Midbrain (tissue), 1 donor: ENCODE measurements at regions not wholly inside any gene's neighbourhood (a gene's known extent, or its start where the extent isn't known, plus 50 kb on each side); places are given as distances from the start of the nearest gene placed in this dataset.

Experiments used
- DNase-seq: peaks from one replicate; lab custom pipeline; 2025; lab: John Stamatoyannopoulos, UW

DNA sequence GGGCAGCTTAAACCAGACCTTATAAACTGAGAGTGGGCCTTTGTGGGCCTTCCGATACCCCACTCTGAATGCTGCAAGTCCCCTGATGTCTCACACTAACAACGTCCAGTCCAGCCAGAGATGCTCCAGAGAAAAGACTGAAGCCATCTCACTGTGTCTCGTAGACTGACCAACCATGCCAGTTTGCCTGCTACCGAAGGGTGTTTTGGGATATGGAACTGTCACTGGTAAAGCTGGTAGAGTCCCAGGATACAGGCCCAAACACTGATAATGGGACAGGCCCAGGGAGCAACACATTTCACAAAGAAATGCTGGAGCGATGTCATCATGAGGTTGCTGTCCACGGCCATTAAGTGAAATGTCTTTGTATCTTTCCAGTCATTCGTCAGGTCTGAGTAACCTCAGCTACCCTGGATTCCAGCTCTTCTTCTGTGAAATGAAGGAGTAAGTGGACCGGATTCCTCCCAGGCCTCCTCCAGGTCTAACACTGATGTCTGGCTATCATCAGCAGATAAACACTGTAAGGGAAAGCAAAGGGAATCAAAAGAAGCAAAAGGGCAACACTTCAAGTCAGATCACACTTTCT is 81.6 kb downstream of the SLC5A7 start:
- no peak for DNase-seq

DNA sequence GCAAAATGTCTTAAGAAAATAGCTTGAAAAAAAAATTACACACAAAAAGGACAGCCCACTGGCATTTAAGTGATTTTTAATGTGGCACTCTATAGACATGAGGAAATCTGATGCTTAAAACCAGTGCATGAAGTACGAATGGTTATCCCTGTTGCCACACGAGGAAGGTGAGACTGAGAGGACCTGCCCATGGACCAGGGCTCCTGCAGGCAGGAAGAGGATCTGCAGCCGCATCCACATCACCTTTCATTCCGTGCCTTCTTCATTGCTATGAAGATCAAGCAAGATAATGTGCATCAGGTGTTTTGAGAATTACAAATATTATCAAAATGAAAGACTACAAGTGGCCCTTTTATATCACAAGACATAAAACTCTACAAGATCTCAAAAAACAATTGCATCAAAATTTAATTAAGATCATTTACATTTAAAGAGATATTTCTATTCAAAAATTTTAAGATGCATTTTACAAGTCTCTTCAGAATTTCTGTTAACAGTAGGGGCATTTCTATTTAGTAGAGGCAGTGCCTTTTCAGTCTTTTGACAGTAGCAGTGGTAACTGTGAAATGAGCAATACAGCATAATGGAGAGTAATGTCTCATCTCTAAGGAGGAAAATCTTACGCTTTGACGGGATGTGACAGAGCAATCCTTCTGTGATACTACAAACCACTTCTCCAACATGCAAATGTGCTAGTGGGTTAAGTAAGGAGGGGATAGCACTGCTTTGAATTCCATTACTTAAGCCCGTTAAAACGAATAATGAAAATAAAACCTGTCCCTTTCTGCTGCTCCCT is 83.4 kb downstream of the SLC5A7 start:
- DNase-seq: no peak

DNA sequence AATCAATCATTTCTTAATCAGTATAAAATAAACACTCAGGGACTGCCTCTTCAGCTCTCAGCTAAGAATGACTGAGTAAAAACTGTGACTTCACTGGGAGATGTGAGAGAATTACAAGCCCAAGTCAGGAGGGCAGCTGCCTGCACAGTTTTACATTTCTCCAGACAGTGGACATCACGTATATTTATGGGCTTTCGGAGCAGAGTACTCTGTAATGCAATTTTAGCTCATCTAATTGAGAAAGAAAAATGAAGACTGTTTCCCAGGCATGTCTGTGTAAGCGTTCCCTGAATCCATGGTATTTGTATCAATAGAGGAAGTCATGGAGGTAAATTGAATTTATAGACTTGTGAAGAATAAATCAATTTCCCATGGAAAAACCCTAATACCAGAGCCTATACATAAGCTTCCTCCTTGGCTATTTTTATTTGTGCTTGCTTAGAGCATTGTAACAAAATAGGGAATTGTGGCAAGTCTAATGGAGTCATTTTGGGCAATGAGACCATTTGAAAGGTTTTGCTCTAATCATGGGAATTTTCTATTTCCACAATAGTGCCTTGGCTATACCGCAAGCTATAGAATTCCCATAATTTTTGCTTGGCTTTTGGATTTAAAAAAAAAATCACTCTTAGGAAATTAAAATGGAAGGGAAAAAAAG is 87.2 kb downstream of the SLC5A7 start:
- no peak for DNase-seq

DNA sequence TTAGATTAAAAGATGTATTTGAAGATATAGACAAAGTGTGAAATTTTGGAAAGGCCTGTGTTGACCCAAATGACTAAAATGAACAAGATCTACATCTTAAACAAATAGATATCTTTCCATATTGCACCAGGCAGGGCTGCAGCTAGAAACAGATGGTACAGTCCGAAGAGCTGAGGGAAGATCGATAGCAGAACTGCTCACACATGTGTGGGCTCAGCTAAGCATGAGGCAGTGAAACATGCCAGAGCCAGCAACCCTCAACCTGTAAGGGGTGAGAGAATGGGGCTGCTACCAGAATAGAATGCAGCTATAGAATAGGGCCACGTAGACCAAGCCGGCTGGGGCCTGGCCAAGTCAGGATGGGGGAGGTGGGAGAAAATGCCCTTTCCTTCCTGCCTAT is 87.8 kb downstream of the SLC5A7 start:
- DNase-seq: no peak

DNA sequence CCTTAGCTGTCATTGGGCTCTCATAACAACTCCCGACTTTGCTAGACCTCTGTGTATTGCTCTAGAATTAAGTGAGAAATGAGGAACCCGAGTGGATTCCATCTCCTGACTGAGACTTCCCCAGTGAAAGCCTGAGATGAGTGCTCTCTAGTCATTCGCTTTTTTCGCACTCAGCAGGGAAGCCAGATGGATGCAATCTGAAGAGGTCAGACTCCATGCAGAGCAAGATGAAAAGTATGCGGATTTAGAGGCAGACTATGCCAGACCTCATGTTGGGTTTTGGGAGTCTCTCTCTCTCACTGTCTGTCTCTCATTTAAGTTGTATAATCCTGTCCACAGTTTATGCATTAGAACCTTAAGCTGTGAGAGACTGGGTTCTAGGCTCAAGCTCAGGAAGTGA is 88.6 kb downstream of the SLC5A7 start:
- no peak for DNase-seq

DNA sequence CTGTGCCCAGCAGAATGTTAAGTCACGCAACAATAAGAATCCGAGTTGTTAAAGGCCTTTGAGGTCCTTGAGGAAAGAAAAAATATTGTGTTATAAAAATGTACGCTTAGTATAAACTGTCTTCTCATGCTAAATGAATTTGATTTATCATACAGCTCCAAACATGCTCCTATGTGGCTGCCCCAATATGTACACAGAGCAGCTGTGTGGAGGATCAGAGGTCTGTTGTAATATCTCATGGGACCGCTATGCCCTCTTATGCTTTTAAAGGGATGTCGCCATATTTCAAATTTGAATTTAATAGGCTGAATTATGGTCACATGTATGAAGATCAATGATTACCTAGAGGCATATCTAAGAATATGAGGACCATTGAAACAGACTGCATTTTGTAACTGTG is 90.2 kb downstream of the SLC5A7 start:
- DNase-seq: no peak

DNA sequence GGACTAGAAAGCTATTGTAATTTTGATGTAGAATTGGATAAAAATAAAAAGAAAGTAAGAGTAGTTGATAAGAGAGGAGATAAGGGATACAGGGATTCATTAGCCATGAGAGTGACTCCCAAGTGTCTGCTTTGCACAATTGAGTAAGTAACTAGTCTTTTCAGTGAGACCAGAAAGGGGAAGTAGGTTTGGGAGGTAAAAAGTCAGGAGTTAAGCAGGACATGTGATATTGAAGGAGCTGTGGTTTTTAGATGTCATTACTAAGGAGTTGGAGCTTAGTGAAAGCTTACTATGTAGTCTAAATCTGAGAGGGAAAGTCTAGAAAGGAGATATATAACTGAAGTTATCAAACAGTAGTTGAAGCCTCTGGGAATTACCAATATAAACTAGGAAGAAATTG is 93.4 kb downstream of the SLC5A7 start:
- DNase-seq: no peak

DNA sequence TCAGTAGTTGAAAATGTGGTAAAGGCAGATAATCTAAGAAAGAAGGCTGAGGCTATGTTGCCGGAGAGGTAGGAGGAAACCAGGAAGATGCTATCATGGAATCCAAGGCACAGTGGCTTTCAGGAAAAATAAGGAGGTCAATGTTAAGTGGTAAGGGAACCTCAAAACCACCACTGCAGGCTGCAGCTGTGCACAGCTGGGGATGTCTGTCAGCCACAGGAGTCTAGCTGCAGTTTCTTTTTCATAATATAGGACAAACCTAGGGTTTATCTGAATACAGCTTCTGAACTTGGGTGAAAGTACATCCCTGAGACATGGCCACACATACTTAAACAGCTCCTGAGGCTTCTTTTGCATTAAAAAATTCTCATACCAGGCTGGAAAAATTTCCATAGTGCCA is 93.9 kb downstream of the SLC5A7 start:
- no peak for DNase-seq

DNA sequence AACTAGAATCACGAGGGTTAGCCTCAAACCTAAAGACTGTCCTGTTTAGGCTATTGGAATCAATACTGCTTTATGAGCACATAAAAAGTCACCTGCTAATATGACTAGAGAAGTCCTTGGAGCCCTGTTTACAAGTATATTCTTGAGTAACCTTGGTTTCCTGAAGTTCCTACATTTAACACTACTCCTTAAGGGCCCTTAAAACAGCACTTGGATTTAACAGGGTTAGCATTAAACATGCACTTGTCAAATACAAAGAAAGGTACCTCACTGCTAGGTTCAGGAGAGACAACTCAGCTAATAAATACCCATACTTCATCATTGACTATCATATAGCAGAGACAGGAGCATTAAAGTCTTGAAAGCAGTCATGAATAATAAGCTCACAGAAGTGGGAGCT is 96.7 kb downstream of the SLC5A7 start:
- DNase-seq: no peak

DNA sequence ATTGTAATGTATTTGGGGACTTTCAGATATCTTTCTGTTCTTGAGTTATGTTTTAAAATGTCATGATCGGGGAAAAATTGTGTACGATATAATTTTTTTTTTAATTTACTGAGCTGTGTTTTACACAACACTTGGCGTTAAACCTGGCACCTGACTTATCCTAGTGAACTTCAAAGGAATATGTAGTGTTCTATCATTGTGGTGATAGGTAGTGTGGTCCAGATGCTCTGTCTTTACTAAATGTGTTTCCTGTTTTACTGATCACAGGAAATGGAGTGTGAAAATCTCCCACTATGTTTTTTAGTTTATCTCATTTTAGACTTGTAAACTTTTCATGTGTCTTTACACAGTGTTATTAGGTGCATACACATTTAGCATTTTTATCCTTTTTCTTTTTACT is 98.0 kb downstream of the SLC5A7 start:
- DNase-seq: no peak

DNA sequence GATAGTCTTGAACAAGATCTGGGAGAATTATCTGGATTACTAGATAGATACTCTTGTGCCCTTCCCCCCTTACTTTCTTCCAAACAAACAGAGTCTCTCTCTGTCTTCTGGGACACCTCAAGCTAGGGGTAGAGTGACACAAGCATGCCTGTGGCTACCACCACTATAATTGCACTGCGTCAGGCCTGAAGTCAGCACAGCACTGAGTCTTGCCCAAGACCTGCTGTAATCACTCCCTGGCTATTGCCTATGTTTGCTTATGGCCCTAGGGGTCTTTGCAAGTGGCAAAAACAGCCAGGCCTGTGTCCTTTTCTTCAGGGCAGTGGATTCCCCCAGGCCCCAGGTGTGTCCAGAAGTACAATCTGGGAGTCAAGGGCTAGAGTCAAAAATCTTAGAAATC is 106.6 kb downstream of the SLC5A7 start:
- no peak for DNase-seq

DNA sequence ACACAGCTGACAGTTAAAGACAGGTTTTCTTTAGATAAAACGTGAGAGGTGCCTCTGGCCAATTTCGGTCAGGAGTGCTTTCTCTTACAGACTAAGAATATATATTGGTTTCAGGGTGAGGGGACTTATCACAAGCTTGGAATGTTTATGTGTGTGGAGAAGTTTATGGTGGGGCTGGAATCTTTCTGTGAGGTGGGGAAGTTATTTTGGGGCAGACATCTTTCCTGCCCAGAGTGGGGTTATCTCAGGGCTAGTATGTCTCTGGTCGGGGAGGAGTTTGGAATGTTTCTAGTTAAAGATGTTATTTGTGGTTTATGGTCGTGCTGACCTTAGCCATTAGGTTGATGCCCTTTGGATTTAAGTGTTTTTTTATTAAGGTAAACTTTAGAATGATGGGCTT is 115.2 kb downstream of the SLC5A7 start:
- no peak for DNase-seq

DNA sequence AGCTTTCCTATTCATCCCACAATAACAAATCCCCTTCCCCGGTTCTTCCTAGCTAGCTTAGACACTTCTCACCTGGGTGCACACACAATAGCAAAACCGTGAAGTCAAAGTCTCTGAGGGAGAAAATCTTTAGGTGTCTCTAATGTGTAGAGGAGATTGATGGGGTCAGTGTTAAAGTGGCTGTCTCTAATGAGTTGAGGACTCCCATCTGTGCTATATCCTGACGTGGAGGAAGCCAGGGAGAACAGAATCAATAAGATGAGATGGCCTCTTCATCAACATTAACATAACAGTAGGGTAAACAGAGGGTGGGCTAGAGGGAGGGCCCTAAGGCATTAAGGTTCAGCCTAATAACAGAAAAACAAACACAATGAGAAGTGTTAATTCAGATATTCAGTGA is 120.4 kb downstream of the SLC5A7 start:
- no peak for DNase-seq

DNA sequence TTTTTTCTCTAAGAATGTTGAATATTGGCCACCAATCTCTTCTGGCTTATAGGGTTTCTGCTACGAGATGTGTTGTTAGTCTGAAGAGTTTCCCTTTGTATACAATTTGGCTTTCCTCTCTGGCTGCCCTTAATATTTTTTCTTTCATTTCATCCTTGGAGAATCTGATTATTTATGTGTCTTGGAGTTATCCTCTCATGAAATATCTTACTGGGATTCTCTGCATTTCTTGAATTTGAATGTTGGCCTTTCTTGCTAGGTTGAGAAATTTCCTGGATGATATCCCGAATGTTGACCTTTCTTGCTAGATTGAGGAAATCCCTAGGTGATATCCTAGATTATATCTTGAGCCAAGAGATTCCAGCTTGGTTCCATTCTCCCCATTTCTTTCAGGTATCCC is 125.6 kb downstream of the SLC5A7 start:
- DNase-seq: no peak

DNA sequence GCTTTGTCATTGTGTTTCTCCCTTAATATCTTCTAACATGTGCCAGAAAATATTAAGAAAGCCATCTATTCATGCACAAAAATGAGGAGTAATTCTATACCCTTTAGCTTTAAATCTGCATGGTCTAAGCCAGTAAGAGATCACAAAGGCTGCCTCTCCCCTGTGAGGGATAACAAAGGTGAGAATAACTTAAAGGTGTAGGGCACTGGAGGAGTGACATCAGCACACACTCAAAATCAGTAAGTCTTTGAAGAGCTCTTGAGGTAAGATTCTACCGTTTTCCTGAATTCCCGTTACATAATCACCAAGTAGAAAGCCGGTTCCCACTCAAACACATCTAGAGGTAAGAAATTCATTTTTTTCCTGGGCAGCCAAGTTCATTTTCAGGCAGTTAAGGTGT is 123.9 kb upstream of the SULT1C3 start:
- no peak for DNase-seq

DNA sequence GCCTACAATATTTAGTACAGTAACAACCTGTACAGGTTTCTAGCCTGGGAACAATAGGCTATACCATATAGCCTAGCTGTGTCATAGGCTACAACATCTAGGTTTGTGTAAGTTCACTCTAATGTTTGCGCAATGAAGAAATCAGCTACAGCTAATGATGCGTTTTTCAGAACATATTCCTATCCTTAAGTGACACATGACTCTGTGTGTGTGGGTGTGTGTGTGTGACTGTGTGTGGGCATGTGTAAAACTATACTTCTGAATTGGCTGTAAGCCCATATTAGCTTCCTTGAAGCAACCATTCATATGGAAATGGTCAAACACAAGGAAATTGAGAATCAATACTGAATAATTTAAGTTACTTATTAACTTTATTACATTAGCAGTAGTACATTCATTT is 120.8 kb upstream of the SULT1C3 start:
- no peak for DNase-seq

DNA sequence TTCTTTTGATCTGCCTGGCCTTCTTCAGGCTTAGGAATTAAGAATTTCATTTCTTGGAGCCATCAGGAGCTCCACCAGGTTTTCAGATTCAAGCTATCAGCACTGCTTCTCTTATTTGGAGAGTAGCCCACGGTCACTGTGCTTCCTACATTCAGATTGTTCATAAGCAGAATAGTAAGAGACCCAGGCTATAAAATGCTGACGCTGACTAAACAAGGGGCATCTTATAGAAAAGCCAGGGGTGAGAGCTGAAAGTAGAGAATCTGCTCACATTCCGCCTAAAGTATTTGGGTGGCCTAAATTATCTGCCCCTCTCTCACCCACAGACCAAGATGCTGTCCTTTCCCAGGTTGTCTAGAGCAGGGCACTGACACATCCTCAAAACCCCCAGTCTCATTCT is 120.3 kb upstream of the SULT1C3 start:
- DNase-seq: no peak

DNA sequence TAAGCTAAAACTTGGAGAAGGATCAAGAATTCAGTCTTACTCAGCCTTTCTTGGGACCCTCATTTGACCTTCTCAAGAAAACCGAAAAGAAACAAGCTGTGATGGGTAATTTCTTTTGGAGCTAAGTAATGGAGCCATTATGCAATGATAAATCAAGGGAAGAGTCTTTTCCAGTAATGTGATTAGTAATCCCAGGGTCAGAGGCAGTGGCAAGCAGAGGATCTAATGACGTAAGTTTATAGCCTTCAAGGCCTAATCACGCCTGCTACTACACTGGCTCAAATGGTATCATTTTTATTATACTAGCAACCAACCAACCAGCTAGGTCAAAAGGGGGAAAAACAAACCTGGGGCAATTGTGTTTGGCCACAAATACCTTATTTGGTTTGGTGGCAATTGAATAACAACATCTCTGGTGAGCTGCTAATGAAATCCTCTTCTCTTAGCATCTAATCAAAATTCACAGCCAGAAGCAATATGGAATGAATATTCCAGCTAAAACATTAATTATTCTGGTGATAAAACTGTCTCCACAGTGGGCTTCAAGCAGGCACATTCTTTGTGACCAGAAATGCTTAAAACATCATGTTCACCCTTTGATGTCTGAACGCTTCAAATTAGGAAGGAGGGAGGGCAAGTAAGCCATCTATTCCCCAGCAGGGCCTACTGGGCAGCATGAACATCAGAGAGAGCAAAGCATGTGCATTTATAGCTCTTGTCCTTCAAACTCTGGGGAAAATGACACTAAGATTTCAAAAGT is 114.9 kb upstream of the SULT1C3 start:
- DNase-seq: no peak

DNA sequence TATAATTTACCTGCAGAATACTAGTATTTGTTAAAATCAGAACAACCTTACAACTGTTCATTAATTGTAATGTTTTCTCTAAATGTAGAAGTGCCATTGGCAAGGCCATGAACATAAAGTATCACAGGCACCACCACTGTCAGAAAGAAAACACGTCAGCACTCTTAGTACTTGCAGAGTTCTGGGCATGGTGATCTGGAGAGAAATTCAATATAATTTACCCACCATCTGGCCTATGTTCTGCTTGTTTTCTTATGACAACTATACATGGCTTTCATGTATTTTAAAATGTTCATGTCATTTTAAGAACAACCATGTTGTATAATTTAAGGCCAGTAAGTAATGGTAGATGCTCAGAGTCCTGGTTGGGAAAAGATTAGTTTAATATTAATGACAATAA is 114.2 kb upstream of the SULT1C3 start:
- DNase-seq: no peak

DNA sequence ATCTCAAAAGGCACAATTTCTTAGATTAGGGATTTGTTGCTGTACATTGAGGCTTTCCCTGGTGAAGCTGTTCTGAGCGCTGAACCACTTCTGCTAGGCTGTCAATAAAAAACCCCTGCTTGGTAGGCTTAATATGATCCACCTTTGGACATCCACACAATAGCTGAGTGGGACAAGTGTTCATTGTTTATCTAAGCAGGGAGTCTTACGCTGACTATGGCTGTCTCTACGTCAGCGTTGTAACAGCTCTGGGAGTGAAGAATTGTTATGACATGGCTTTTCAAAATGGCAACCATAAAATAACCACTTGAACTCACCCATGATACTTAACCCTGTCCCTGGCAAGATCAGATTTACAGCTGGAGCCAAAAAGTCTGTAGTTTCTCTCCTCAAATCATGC is 111.5 kb upstream of the SULT1C3 start:
- no peak for DNase-seq

DNA sequence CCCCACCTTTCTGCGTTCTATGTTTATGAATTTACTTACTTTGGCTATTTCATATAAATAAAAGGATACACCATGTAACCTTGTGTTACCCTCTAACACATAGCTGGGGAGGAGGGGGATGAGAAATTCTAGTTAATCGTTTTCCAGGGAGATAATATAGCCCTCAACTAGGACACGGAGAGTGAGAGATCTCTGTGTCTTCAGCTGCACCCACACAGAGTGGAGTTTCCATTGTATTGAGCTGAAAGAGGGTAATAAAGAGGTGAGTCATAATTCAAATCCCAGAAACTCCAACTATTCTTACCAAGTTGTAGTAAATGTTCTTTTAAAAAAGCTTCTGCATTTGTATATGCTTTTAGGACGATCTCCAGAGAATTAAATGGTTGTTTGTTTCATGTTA is 110.1 kb upstream of the SULT1C3 start:
- no peak for DNase-seq

DNA sequence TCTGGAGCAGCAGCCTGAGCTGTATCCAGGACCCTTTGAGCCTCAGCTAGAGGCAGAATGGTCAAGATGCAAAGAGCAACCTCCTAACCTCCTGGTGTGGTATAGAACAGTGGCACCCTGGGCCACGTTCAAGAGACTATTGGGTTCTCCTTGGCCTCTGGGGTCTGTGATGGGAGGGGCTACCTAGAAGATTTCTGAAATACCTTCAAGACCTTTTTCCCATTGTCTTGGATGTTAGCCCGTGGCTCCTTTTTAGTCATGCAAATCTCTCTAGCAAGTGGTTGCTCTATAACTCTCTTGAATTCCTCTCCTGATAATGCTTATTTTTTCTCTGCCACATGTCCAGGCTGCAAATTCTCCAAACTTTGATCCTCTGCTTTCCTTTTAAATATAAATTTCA is 106.3 kb upstream of the SULT1C3 start:
- DNase-seq: no peak

DNA sequence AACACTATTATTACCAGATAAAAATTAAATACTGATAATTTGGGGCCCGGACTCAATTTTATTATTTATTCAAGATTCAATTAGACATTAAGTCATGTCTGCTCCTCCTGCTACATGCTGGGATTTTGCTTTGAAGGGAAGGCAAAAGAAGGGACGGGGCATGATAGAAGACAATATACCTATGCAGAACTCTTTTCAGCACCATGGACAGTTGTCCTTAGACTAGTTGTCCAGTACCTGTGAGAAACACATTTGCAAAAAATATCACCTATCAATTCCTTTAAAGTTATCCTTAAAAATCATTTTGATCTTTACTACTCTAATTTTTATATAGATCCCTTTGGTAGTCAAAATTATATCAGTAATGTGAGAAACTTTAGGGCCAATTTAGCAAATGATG is 100.2 kb upstream of the SULT1C3 start:
- DNase-seq: no peak
